Choroid plexus epithelial cell (primary cell): ENCODE measurements at regions not wholly inside any gene's neighbourhood (a gene's known extent, or its start where the extent isn't known, plus 50 kb on each side); places are given as distances from the start of the nearest gene placed in this dataset.

Experiments
- DNase-seq: peaks from one replicate; pipeline ENCODE4 v3.0.0-alpha.2; 2010; ENCODE audit warnings: low read depth
- H3K4me3 ChIP-seq: 2 replicates; pipeline ENCODE4 v1.5.1; 2011; ENCODE audit warnings: low read depth, mild to moderate bottlenecking, control low read depth, low read length, moderate library complexity
- TF ChIP-seq, protein P1 (sequence below): conservative IDR thresholded peaks from 2 replicates; pipeline ENCODE4 v1.5.1; 2011; ENCODE audit warnings: low read depth, mild to moderate bottlenecking, control low read depth, inconsistent platforms, low read length, moderate library complexity

DNA sequence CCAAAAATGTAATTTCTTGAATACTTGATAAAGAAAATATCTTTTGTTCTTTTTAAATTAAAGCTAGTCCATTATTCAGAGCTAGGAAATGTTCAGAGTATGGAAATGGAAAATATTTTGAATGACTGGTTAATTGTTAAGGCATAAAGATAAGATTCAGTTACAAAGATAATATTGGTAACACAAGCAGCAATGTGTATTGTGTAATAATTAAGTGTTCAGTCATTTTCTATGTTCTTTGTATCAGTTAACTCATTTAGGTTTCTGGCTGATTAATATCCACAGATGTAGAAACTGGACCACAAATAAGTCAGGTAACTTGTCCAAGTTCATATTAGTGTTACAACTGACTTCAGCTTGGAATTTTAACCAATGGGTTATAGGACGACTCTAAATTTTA lies 442.2 kb upstream of the MANEA start:
- TF ChIP-seq, protein P1, sequence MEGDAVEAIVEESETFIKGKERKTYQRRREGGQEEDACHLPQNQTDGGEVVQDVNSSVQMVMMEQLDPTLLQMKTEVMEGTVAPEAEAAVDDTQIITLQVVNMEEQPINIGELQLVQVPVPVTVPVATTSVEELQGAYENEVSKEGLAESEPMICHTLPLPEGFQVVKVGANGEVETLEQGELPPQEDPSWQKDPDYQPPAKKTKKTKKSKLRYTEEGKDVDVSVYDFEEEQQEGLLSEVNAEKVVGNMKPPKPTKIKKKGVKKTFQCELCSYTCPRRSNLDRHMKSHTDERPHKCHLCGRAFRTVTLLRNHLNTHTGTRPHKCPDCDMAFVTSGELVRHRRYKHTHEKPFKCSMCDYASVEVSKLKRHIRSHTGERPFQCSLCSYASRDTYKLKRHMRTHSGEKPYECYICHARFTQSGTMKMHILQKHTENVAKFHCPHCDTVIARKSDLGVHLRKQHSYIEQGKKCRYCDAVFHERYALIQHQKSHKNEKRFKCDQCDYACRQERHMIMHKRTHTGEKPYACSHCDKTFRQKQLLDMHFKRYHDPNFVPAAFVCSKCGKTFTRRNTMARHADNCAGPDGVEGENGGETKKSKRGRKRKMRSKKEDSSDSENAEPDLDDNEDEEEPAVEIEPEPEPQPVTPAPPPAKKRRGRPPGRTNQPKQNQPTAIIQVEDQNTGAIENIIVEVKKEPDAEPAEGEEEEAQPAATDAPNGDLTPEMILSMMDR: no peak
- no peak for DNase-seq
- H3K4me3 ChIP-seq: no peak overlapping the region

GRCh38 chr6:95142101-95142500 lies 435.2 kb upstream of the MANEA start:
- TF ChIP-seq, protein P1: no peak
- H3K4me3 ChIP-seq: no peak overlapping the region
- DNase-seq: no peak

DNA sequence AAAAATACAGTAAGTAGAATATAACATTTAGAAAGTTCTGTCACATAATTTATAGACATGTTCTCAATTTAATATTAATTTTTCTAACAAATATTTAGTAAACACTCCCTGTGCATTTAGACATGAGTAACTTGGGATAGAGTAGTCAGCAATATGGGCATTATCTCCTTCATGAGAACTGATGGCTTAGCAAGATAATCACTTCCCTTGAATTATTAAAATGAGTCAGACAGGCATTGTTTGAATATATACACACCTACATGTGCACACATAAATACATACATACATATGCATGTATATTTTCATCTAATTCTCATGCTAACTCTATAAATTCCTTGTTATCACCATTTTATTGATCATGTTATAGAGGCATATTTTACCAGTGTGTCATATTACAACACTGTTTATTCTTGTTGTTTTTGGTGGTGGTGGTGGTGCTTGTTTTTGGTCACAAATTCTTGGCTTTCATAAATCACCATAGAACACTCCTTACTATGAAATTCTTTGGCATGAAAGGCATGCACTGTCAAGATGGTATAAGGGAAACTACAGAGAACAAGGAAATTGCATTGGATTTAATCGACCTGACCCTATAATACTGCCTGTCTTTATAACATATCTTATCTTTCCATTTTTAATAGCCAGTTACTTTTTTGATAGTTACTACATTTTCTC lies 434.5 kb upstream of the MANEA start:
- no peak overlapping the region for H3K4me3 ChIP-seq
- TF ChIP-seq, protein P1: no peak
- DNase-seq: no peak

DNA sequence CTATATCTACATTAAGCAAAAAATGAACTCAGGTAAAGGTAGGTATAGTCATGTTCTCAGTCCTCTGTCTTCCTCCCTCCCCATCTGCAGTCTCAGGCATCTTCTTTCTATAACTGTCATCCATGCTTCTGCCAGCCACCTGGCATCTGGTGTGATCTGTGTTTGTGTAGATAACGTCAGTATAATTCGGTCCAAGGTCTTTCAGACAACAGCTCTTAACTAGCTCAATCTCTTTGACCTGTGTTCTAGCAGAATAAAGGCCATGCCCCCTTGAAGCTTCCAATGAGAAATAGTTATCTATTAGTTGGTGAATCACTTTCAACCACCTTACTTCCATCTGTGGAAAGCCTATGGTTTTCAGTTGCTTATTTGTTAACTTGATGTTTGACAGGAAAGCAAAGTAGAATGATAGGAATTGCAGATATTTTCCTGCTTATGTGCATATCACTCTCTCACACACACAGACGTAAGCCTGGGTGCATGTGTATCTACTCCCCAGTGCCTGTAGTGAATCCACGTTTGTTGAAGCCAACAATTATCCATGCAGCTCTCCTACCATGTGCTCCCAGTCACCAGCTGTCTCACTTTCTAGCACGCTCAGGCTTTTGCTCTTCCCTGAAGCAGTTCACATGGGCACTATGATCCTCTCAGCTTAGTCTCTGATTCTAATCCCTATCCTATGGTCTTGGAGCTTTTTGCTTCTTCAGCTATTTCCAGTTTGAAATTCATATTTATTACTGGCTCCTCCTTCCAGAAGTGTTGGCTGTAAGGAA lies 433.7 kb upstream of the MANEA start:
- no peak for DNase-seq
- TF ChIP-seq, protein P1: no peak
- no peak overlapping the region for H3K4me3 ChIP-seq

- no peak overlapping the region for H3K4me3 ChIP-seq
- TF ChIP-seq, protein P1: no peak
- DNase-seq: no peak
Measured at GRCh38 chr6:95145457-95145856, 431.9 kb upstream of the MANEA start.

DNA sequence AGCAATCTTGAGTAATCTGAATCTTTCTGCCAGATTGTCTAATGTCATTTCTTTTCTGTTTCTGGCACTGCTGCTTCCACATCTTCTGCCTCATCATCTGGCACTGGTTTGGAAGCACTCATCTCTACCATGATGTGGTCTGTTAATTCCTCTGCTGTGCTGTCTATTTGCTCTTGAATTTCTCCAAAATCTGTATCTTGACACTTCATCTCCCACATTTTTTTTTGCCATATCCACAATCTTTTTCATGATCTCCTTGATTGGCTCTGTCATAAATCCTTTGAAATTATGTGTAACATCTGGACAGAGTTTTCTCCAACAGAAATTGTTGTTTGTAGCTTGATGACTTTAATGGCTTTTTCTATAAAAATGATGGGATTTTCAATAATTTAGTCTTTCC lies 417.8 kb upstream of the MANEA start:
- TF ChIP-seq, protein P1: no peak
- H3K4me3 ChIP-seq: no peak overlapping the region
- no peak for DNase-seq
